IMR-90 (cell line): ENCODE measurements at regions not wholly inside any gene's neighbourhood (a gene's known extent, or its start where the extent isn't known, plus 50 kb on each side); places are given as distances from the start of the nearest gene placed in this dataset.

Experiments used
- ATAC-seq: fragments of 200-7000 bp; cut with Tn5 transposase; 2 replicates; pipeline ENCODE4 v1.9.1; 2020; ENCODE audit warnings: low read depth, mild to moderate bottlenecking, moderate library complexity
- BruUV-seq: library from RNA; stranded (reverse); fragments of 400-500 nt; replicated peaks from 2 replicates; lab custom pipeline; 2021; lab: Mats Ljungman, UMichigan
- CTCF ChIA-PET: fragments of 300-600 bp; formaldehyde crosslinking; extraction: SDS; loops from one replicate; lab custom pipeline; 2021; ENCODE audit warnings: antibody characterized with exemption; lab: Yijun Ruan, JAX
- POLR2A ChIA-PET: fragments of 300-600 bp; sonication (Branson Sonifier 250); formaldehyde crosslinking; loops from one replicate; lab custom pipeline; 2022; ENCODE audit warnings: antibody characterized with exemption; ENCODE audit not compliant: unreplicated experiment; lab: Charles Lee
- DNase-seq: peaks from one replicate; pipeline ENCODE4 v3.0.0; 2013
- H2AFZ ChIP-seq: replicated peaks from 2 replicates; pipeline ENCODE3; 2013; ENCODE audit warnings: low read length, mild to moderate bottlenecking; ENCODE audit not compliant: poor library complexity
- H2AK5ac ChIP-seq: 2 replicates; pipeline ENCODE4 v1.6.1; 2013; ENCODE audit warnings: low read depth, low read length, inconsistent platforms
- H2AK9ac ChIP-seq: replicated peaks from 2 replicates; pipeline ENCODE3; 2013; ENCODE audit warnings: mild to moderate bottlenecking, low read depth, low read length, moderate library complexity; ENCODE audit not compliant: poor library complexity
- H2BK120ac ChIP-seq: 2 replicates; pipeline ENCODE4 v1.6.1; 2013; ENCODE audit warnings: low read depth, low read length, inconsistent platforms
- H2BK15ac ChIP-seq: 3 replicates; pipeline ENCODE4 v1.6.1; 2013; ENCODE audit warnings: low read depth, low read length, inconsistent platforms
- H2BK20ac ChIP-seq: 2 replicates; pipeline ENCODE4 v1.6.1; 2013; ENCODE audit warnings: low read depth, mild to moderate bottlenecking, inconsistent platforms, low read length, moderate library complexity
- H2BK5ac ChIP-seq: 2 replicates; pipeline ENCODE4 v1.6.1; 2013; ENCODE audit warnings: mild to moderate bottlenecking, low read depth, low read length, inconsistent platforms; ENCODE audit not compliant: poor library complexity, severe bottlenecking
- H3K14ac ChIP-seq: replicated peaks from 2 replicates; pipeline ENCODE4 v1.6.1; 2013; ENCODE audit warnings: low read depth, low read length, inconsistent platforms
- H3K18ac ChIP-seq: 2 replicates; pipeline ENCODE4 v1.6.1; 2013; ENCODE audit warnings: low read depth, low read length, control low read depth
- H3K23ac ChIP-seq: 2 replicates; pipeline ENCODE4 v1.6.1; 2013; ENCODE audit warnings: low read depth, low read length, inconsistent platforms
- H3K27ac ChIP-seq: 2 replicates; pipeline ENCODE4 v1.5.1; 2013; ENCODE audit warnings: mild to moderate bottlenecking, control low read depth, low read length; ENCODE audit not compliant: insufficient read depth
- H3K27me3 ChIP-seq: 2 replicates; pipeline ENCODE4 v1.6.1; 2013; ENCODE audit warnings: low read length; ENCODE audit not compliant: control insufficient read depth, insufficient read depth
- H3K36me3 ChIP-seq: 2 replicates; pipeline ENCODE4 v1.6.1; 2013; ENCODE audit warnings: low read length, mixed read lengths; ENCODE audit not compliant: control insufficient read depth, insufficient read depth
- H3K4ac ChIP-seq: 2 replicates; pipeline ENCODE4 v1.6.1; 2013; ENCODE audit warnings: low read depth, low read length, inconsistent platforms
- H3K4me1 ChIP-seq: 2 replicates; pipeline ENCODE4 v1.6.1; 2013; ENCODE audit warnings: low read length, mixed read lengths; ENCODE audit not compliant: control insufficient read depth, insufficient read depth
- H3K4me2 ChIP-seq: 2 replicates; pipeline ENCODE4 v1.6.1; 2013; ENCODE audit warnings: low read depth, mild to moderate bottlenecking, control low read depth, low read length, moderate library complexity
- H3K4me3 ChIP-seq: 2 replicates; pipeline ENCODE4 v1.5.1; 2013; ENCODE audit warnings: low read depth, mild to moderate bottlenecking, control low read depth, low read length, moderate library complexity; ENCODE audit not compliant: insufficient read depth
- H3K56ac ChIP-seq: 2 replicates; pipeline ENCODE4 v1.6.1; 2013; ENCODE audit warnings: low read length, inconsistent platforms; ENCODE audit not compliant: insufficient read depth; ENCODE audit errors: extremely low read depth
- H3K79me1 ChIP-seq, 2 experiments: 2 replicates each; pipeline ENCODE4 v1.6.1; 2013; ENCODE audit warnings: low read length in 2 of 2, inconsistent platforms in 1 of 2, low read depth in 1 of 2
- H3K9ac ChIP-seq: 2 replicates; pipeline ENCODE4 v1.6.1; 2013; ENCODE audit warnings: low read depth, low read length, control low read depth
- H3K9me1 ChIP-seq: 2 replicates; pipeline ENCODE4 v1.6.1; 2013; ENCODE audit warnings: low read length, inconsistent platforms; ENCODE audit not compliant: insufficient read depth
- H3K9me3 ChIP-seq: 2 replicates; pipeline ENCODE4 v1.6.1; 2013; ENCODE audit warnings: low read length; ENCODE audit not compliant: control insufficient read depth, insufficient read depth
- H4K20me1 ChIP-seq: 2 replicates; pipeline ENCODE4 v1.6.1; 2013; ENCODE audit warnings: low read length, inconsistent platforms; ENCODE audit not compliant: insufficient read depth
- H4K5ac ChIP-seq: 2 replicates; pipeline ENCODE4 v1.6.1; 2013; ENCODE audit warnings: mild to moderate bottlenecking, low read depth, low read length, control low read depth
- H4K8ac ChIP-seq, 2 experiments: 2 replicates each; pipeline ENCODE4 v1.6.1; 2013; ENCODE audit warnings: low read depth in 2 of 2, low read length in 2 of 2, control low read depth in 1 of 2, inconsistent platforms in 1 of 2
- H4K91ac ChIP-seq: 2 replicates; pipeline ENCODE4 v1.6.1; 2013; ENCODE audit warnings: low read depth, low read length, inconsistent platforms; ENCODE audit not compliant: insufficient read depth
- BHLHE40 ChIP-seq: fragments of 150-350 bp; IDR thresholded peaks from 2 replicates; pipeline ENCODE4 v1.6.1; 2016; ENCODE audit warnings: mild to moderate bottlenecking, low read depth, low read length
- CEBPB ChIP-seq: IDR thresholded peaks from 2 replicates; pipeline ENCODE4 v1.6.1; 2012; ENCODE audit warnings: low read depth, low read length, improper control_type of control experiment
- CHD1 ChIP-seq: IDR thresholded peaks from 2 replicates; pipeline ENCODE4 v1.6.1; 2012; ENCODE audit warnings: low read depth, low read length, improper control_type of control experiment
- FOS ChIP-seq: fragments of 150-350 bp; IDR thresholded peaks from 2 replicates; pipeline ENCODE4 v1.6.1; 2016; ENCODE audit warnings: low read depth, low read length
- MAFK ChIP-seq: IDR thresholded peaks from 2 replicates; pipeline ENCODE4 v1.6.1; 2012; ENCODE audit warnings: low read depth, low read length, improper control_type of control experiment
- MAZ ChIP-seq: IDR thresholded peaks from 2 replicates; pipeline ENCODE4 v1.6.1; 2012; ENCODE audit warnings: low read depth, mild to moderate bottlenecking, low read length, improper control_type of control experiment, moderate library complexity, borderline replicate concordance
- MXI1 ChIP-seq: IDR thresholded peaks from 2 replicates; pipeline ENCODE4 v1.6.1; 2012; ENCODE audit warnings: low read depth, mild to moderate bottlenecking, low read length, moderate library complexity, borderline replicate concordance
- NFE2L2 ChIP-seq: fragments of 150-350 bp; IDR thresholded peaks from 2 replicates; pipeline ENCODE4 v1.6.1; 2016; ENCODE audit warnings: low read depth, mild to moderate bottlenecking, low read length
- POLR2A ChIP-seq: IDR thresholded peaks from 2 replicates; pipeline ENCODE4 v1.6.1; 2012; ENCODE audit warnings: mild to moderate bottlenecking, low read depth, low read length
- RAD21 ChIP-seq: IDR thresholded peaks from 2 replicates; pipeline ENCODE4 v1.6.1; 2012; ENCODE audit warnings: low read length, improper control_type of control experiment
- RCOR1 ChIP-seq: IDR thresholded peaks from 2 replicates; pipeline ENCODE4 v1.6.1; 2012; ENCODE audit warnings: mild to moderate bottlenecking, low read length, improper control_type of control experiment; ENCODE audit not compliant: insufficient replicate concordance
- SMC3 ChIP-seq: fragments of 150-350 bp; IDR thresholded peaks from 2 replicates; pipeline ENCODE4 v1.6.1; 2016; ENCODE audit warnings: low read depth, mild to moderate bottlenecking, antibody characterized with exemption, low read length, moderate library complexity
- WGBS, 2 experiments: methylation state at CpG; one replicate each; pipeline versions ENCODE4 v1.1.5 to v1.1.7; 2013; ENCODE audit warnings: missing lambda C conversion rate in 2 of 2; ENCODE audit not compliant: insufficient read length in 1 of 2; ENCODE audit errors: extremely low coverage in 2 of 2; 5-methylcytosine and 5-hydroxymethylcytosine counted together
- dilution Hi-C: fragments of 300-500 bp; cut with HindIII; formaldehyde crosslinking; loops from one replicate; pipeline ENCODE4 v1.14.3; 2018; ENCODE audit warnings: low sequenced_read_pairs; ENCODE audit not compliant: unreplicated experiment
- in situ Hi-C: fragments of 300-500 bp; cut with MboI; formaldehyde crosslinking; loops from 3 replicates; pipeline ENCODE4 v1.14.3; 2019; ENCODE audit warnings: low sequenced_read_pairs, inconsistent platforms, mixed read lengths
- intact Hi-C: fragments of 100-400 bp; cut with micrococcal nuclease; formaldehyde crosslinking; loops from 2 replicates; pipeline ENCODE4 v1.10.0; 2022
- TF ChIP-seq, protein P1 (sequence below): fragments of 150-350 bp; IDR thresholded peaks from 2 replicates; pipeline ENCODE4 v1.6.1; 2016; ENCODE audit warnings: low read depth, mild to moderate bottlenecking, low read length, moderate library complexity, borderline replicate concordance
- TF ChIP-seq, protein P2 (sequence below): fragments of 150-350 bp; IDR thresholded peaks from 2 replicates; pipeline ENCODE4 v1.6.1; 2017; ENCODE audit warnings: mild to moderate bottlenecking, antibody characterized with exemption, low read length, low read depth

DNA sequence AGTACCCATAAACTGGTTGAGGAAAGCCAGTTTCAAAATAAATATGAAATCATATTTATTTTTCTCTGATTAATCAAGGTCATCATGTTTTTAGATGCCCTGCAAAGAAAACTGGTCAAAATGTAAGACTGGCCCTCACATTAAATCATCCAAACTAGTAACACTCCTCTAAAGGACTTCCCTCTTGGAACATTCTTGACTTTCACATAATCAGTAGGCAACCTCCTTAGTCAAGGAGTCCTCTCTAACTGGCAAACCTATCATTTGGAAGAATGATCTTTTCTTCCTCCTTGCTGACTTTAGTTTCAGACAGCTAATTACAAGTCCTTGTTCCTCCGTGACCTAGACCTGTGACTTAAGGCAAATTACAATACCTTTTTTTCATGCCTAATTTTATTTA, 82.5 kb upstream of the DCBLD2 start:
- WGBS, 2 experiments, result no CpG with 5 or more reads among the region's 1 CpG
- Histone ChIP-seq H4K5ac (no peak overlapping the region), H3K9me1 (no peaks in the 10 kb centered on the region; the same call in 1 of the 2 replicates), H3K4me3 (no peak overlapping the region), H3K18ac (peak overlapping the region; percentile 47; the same call in 1 of the 2 replicates), H2BK15ac (no peak overlapping the region), H2AK5ac (no peak overlapping the region), H4K91ac (no peak overlapping the region), H2BK5ac (no peak overlapping the region), H3K79me1 (no peaks in the 10 kb centered on the region; a peak in 2 of 4 replicates), H3K27me3 (no peaks in the 10 kb centered on the region), H3K14ac (peak overlapping the region; percentile 8; the same call in 1 of the 2 replicates), H3K23ac (peak overlapping the region; percentile 41; the same call in 1 of the 2 replicates), H2BK120ac (peak overlapping the region; percentile 16), H3K9me3 (no peaks in the 10 kb centered on the region), H3K4ac (no peak overlapping the region), H4K8ac (no peak overlapping the region; a peak in 1 of 4 replicates), H4K20me1 (no peaks in the 10 kb centered on the region), H3K4me1 (no peaks in the 10 kb centered on the region; the same call in none of the 2 replicates), H3K36me3 (no peaks in the 10 kb centered on the region), H3K4me2 (no peak overlapping the region), H3K56ac (no peak overlapping the region), H2BK20ac (no peak overlapping the region), H2AK9ac (no peak overlapping the region), H2AFZ (no peak overlapping the region), H3K27ac (no peak overlapping the region), H3K9ac (no peak overlapping the region)
- POLR2A ChIA-PET, result no interaction called here
- BruUV-seq, result no TSS peak
- DNase-seq (no peak), ATAC-seq (no peak)
- intact Hi-C loops (no loop called here), dilution Hi-C loops (no loop called here), in situ Hi-C loops (no loop called here)
- TF ChIP-seq BHLHE40 (no peak), MXI1 (no peak), RCOR1 (no peak), FOS (no peak), SMC3 (no peak), CHD1 (no peak), MAZ (no peak), MAFK (no peak), RAD21 (no peak), POLR2A (no peak), NFE2L2 (no peak), CEBPB (no peak)
- TF ChIP-seq, protein P1, sequence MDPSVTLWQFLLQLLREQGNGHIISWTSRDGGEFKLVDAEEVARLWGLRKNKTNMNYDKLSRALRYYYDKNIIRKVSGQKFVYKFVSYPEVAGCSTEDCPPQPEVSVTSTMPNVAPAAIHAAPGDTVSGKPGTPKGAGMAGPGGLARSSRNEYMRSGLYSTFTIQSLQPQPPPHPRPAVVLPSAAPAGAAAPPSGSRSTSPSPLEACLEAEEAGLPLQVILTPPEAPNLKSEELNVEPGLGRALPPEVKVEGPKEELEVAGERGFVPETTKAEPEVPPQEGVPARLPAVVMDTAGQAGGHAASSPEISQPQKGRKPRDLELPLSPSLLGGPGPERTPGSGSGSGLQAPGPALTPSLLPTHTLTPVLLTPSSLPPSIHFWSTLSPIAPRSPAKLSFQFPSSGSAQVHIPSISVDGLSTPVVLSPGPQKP, result no peak
- TF ChIP-seq, protein P2, sequence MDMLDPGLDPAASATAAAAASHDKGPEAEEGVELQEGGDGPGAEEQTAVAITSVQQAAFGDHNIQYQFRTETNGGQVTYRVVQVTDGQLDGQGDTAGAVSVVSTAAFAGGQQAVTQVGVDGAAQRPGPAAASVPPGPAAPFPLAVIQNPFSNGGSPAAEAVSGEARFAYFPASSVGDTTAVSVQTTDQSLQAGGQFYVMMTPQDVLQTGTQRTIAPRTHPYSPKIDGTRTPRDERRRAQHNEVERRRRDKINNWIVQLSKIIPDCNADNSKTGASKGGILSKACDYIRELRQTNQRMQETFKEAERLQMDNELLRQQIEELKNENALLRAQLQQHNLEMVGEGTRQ, result no peak
- CTCF ChIA-PET, result interaction anchor here (0.5 kb wide), 1 partner anchor 204 kb away, joined by 5 read pairs; no protein-coding TSS in a partner anchor
